HG02852 (cell line): ENCODE measurements at regions not wholly inside any gene's neighbourhood (a gene's known extent, or its start where the extent isn't known, plus 50 kb on each side); places are given as distances from the start of the nearest gene placed in this dataset.

ENCODE experiments used
- ATAC-seq: cut with Tn5 transposase; IDR thresholded peaks from one replicate; pipeline ENCODE4 v1.9.1; 2021; ENCODE audit warnings: mild to moderate bottlenecking, moderate library complexity; ENCODE audit not compliant: unreplicated experiment

- no peak for ATAC-seq
Measured at GRCh38 chr22:48950151-48950915, 877.3 kb downstream of the BRD1 start.

GRCh38 chr22:48949375-48950149, 878.1 kb downstream of the BRD1 start:
- no peak for ATAC-seq

GRCh38 chr22:48948575-48949170, 879.0 kb downstream of the BRD1 start:
- no peak for ATAC-seq

DNA sequence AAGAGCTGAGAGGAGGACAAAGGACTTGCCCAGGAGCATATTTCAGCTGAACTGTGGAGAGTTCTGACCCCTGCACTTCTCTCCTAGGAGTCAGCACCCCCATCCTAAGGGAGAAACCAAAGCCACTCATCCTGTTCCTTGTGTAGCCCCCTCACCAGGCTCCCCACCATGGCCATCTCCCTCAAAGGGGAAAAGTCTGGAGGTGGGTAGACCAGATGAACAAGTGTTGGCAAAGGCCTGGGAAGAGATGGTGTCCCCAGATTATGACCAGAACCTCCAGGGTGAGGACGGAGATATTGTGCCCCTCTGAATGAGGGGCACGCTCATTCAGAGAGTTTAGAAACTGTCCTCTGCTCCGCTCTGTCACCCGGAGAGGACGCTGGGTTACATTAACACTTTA, 880.0 kb downstream of the BRD1 start:
- ATAC-seq, result no peak

DNA sequence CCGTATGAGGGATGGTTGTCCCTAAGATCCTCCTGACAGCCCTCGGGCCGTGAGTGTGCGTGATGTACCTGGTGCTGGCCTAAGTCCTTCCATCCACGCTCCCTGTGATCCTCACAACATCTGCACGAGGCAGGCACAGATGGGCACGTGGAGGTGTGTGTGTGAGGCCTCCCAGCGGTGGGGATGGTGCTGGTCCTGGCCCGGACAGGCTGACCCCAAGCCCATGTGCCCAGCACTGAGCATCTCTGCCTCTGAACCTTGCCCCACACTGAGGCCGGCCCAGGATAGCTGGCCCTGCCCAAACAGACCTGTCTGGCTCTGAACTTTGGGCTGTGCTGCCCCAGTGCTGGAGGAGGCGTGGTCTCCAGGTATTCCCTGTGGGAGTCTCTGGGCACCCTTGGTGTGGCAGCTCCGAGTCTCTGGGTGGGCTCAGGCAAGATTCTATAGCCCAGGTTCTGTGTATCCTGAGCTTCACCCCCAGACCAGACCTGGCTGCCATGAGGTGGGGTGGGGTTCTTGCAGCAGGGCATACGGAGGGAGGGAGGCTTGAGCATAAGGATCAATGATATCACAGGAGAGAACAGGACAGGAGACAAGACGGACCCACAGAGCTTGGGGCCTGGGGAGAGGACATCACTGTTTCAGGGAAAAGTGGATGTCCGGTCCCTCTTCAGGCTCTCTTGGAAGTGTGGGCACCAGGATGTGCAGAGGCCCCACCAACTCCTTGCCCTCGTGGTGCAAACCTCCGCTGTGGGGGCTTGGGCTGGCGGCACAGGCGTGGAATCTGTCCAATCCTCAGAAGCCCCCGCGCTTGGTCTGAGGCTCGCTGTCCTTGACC, 881.8 kb downstream of the BRD1 start:
- no peak for ATAC-seq

- no peak for ATAC-seq
Measured at GRCh38 chr22:48944751-48945620, 882.7 kb downstream of the BRD1 start.

DNA sequence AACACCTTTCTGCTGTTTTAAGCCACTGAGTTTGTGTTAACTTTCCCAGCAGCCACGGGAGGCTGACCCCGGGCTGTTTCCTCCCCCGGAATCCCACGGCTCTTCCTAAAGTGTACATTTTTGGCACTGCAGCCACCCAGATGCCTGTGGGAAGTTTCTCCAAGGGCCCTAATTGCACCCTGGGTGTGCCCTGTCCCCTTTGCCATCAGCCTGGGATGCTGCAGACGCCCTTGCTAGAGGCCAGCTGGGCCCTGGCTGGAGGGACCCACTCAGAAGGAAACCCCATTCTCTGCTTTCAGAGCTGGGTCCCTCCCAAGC, 883.3 kb downstream of the BRD1 start:
- no peak for ATAC-seq

DNA sequence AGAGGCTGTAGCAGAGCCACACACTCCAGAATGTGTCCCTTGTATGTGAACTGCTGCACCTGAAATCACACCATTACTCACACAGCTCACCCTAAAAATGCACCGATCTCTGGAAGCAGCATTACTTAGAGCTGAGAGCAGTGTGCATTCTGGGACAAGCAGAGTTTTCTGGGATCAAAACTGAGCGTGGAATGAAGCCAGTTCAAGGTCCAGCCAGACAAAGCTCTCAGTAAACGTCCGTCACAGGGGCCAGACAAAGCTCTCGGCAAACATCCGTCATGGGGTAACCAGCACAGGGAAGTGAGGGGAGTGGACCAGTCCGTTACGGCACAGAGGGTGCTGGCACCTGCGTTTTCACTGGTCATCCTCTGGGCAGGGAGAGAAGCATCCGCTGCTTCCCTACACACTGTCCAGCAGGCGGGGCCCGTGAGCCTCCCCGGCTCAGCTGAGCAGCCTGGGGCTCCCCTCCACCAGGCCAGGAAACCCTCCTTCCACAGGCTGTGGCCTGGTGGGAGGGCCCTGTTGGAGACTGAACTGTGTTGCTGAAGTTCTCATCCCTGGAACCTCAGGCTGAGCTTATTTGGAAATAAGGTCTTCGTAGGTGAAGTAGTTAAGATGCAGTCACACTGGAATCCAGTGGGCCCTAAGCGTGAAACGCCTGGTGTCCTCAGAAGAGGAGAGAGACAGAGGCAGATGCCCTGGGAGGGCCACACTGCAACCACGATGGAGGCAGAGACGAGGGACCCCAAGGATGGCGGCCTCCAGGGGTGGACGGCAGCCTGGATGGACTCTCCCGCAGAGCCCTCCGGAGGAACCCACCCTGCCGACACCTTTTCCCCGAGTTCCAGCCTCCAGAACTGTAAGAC, 883.9 kb downstream of the BRD1 start:
- no peak for ATAC-seq

DNA sequence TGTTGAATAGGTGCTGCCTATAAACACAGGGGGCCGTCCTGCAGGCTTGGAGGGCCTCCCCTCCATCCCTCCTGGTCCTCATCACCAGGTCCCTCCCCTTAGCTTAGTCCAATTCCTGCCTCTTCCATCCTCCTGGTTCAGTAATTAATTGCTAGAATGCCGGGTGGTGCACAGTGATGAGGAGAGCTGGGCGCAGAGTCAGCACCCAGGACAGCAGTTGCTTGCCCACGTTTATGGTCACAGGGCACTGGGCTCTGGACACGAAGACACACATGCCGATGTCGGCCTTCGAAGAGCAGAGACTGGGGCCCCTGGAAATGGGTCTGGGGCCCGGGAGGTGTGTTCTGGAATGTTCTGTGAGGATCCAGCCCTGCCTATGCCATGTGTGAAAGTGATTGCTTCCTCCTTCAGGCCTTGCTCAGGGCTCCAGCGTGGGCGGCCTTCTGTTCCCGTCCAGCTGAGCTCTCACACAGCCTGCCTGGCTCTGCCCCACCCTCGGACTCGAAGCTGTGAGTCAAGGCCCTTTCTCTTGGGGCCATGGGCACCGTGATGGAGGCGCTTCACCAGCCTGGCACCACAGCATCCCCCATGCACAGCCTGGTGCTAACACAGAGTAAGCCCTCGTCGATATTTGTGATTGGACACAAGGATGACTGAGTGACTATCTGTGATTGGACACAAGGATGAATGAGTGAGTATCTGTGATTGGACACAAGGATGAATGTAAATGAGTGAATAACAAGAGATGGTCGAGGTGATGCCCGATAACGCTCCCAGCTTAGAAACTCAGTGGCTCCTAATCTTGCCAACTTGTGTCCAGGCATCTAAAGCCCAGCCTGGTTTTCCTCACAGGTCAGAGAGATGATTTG, 884.7 kb downstream of the BRD1 start:
- no peak for ATAC-seq

DNA sequence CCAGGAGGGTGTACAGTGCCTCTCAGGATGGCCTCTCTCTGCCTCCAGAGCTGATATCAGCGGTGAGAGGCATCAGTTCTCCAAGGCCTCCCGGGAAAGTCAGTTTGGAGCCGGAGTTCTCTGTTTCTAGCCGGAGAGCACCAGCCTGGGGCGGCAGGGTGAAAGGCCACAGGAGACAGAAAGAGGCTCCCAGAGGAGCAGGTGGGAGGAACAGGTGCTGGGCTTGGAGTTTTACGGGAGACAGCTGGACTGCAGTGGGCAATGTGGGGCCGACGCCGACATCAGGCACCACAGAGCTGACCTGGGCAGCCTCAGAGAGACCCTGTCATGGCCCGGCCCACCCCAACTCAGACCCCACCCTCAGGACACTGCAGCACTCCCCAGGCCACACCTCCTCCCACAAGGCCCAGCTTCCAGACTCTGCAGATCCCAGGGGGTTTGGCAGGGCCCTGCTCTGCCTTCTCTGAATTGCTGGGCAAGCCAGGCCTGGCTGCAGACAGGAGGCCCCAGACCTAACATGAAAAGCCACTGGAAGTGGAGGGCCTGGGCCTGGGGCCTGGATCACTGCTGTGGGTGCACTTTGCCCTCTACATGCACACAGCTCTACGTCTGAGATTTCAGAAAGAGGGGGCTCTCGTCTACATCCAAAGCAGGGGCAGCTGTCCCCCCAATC, 885.6 kb downstream of the BRD1 start:
- no peak for ATAC-seq

GRCh38 chr22:48941033-48941902, 886.4 kb downstream of the BRD1 start:
- ATAC-seq, result no peak

DNA sequence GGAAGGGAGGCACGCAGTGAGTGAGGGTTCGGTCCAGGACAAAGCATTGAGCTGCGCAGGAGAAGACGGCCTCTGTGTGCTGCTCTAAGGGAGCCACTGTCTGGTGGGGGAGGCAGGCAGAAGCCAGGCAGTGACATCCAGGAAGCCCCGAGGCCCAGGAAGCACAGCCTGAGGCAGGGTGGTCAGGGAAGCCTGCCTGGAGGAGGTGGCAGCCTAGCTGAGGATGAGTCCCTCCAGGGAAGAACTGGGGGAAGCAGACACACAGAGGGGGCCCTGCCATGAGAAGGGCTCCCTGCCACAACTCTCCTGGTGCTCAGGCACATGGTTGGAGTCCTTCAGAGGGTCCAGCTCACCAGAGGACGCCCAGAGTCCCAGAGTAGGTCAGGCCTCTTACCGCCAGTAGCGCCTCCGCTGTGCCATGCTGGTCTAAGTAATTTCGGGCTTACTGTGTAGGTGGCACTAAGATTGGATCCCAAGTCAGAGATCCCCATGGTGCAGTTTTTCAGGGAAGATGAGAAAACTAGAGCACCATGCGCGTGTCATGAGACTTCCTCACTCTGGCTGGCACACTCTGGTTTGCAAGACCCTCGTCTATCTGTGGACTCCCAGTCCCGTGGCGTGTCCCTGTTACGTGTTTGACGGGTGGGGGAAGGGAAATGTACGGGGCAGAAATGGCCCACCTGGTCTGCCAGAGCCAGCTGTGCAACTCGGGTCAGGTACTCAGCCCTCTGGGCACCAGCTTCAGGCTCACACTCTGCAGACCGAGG, 887.2 kb downstream of the BRD1 start:
- no peak for ATAC-seq

DNA sequence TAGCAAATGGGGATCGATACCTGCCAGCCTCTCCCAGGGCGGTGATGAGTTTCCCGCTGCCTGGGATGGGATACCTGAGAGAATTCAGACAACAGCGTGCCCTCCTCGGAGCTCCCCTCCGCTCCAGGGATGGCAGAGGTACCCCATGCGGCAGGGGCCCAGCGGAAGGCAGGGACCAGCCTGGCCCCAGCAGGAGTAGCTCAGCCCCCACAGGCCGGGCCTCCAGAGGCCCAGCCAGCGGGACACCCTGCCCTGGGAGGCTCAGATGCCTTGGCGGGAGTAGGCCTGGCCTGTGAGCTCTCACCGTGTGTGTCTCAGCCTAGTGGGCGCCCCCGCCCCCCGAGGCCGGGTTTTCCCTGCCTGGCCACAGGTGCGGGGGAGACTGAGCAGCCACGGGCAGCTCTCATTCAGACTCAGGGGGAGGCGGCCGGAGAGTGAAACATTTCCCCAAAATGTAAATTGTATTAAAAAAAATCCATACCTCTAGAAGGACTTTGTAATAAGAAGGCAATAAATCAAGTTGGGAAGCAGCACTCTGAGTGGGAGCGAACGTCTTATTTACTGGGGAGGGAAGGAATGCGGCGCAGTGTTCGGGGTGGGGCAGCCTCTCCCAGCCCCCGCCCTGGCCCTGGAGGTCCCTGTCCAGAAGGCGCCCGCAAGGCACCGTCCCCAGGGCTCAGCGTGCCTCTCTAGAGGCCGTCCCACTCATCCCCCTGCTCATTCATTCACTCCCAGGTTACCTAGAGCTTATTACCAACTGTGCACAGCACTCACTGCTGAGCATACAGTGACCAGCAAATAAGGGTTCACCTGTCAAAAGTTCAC, 888.0 kb downstream of the BRD1 start:
- no peak for ATAC-seq

- no peak for ATAC-seq
Measured at GRCh38 chr22:48938741-48939140, 888.9 kb downstream of the BRD1 start.

GRCh38 chr22:48937032-48937639, 890.5 kb downstream of the BRD1 start:
- ATAC-seq, result no peak
